HG03175 (cell line): ENCODE measurements at regions not wholly inside any gene's neighbourhood (a gene's known extent, or its start where the extent isn't known, plus 50 kb on each side); places are given as distances from the start of the nearest gene placed in this dataset.

Experiments used
- ATAC-seq: cut with Tn5 transposase; IDR thresholded peaks from one replicate; pipeline ENCODE4 v1.9.1; 2021; ENCODE audit warnings: mild to moderate bottlenecking, moderate library complexity; ENCODE audit not compliant: unreplicated experiment

GRCh38 chr3:110375751-110376518 lies 695.7 kb upstream of the NECTIN3 start:
- ATAC-seq: no peak

- ATAC-seq: no peak
Measured at GRCh38 chr3:110378481-110378880, 693.1 kb upstream of the NECTIN3 start.

- ATAC-seq: no peak
Measured at GRCh38 chr3:110381992-110382391, 689.6 kb upstream of the NECTIN3 start.

- ATAC-seq: no peak
Measured at GRCh38 chr3:110383356-110383755, 688.3 kb upstream of the NECTIN3 start.

- no peak for ATAC-seq
Measured at GRCh38 chr3:110384601-110385000, 687.0 kb upstream of the NECTIN3 start.

- ATAC-seq: no peak
Measured at GRCh38 chr3:110389005-110389404, 682.6 kb upstream of the NECTIN3 start.

GRCh38 chr3:110390372-110390771 lies 681.2 kb upstream of the NECTIN3 start:
- ATAC-seq: no peak

- no peak for ATAC-seq
Measured at GRCh38 chr3:110391042-110391441, 680.6 kb upstream of the NECTIN3 start.

GRCh38 chr3:110391640-110392395 lies 679.8 kb upstream of the NECTIN3 start:
- ATAC-seq: no peak

- ATAC-seq: no peak
Measured at GRCh38 chr3:110393941-110394340, 677.7 kb upstream of the NECTIN3 start.

GRCh38 chr3:110397115-110397514 lies 674.5 kb upstream of the NECTIN3 start:
- ATAC-seq: no peak

GRCh38 chr3:110400315-110400714 lies 671.3 kb upstream of the NECTIN3 start:
- ATAC-seq: no peak

- no peak for ATAC-seq
Measured at GRCh38 chr3:110405830-110406585, 665.6 kb upstream of the NECTIN3 start.

- ATAC-seq: no peak
Measured at GRCh38 chr3:110413266-110413665, 658.4 kb upstream of the NECTIN3 start.

- ATAC-seq: no peak
Measured at GRCh38 chr3:110413807-110414748, 657.5 kb upstream of the NECTIN3 start.

- ATAC-seq: no peak
Measured at GRCh38 chr3:110414855-110415254, 656.8 kb upstream of the NECTIN3 start.

GRCh38 chr3:110419096-110419495 lies 652.5 kb upstream of the NECTIN3 start:
- no peak for ATAC-seq

GRCh38 chr3:110419601-110420000 lies 652.0 kb upstream of the NECTIN3 start:
- ATAC-seq: no peak

- no peak for ATAC-seq
Measured at GRCh38 chr3:110420158-110420641, 651.4 kb upstream of the NECTIN3 start.

GRCh38 chr3:110423276-110423675 lies 648.3 kb upstream of the NECTIN3 start:
- ATAC-seq: no peak
